22Rv1 (cell line): ENCODE measurements at regions not wholly inside any gene's neighbourhood (a gene's known extent, or its start where the extent isn't known, plus 50 kb on each side); places are given as distances from the start of the nearest gene placed in this dataset.

Source experiments
- ZFX ChIP-seq: fragments of 450-650 bp; IDR thresholded peaks from 2 replicates; pipeline ENCODE4 v1.6.1; 2017; ENCODE audit warnings: antibody characterized with exemption, borderline replicate concordance
- TF ChIP-seq, protein P1 (sequence below): fragments of 450-650 bp; IDR thresholded peaks from 2 replicates; pipeline ENCODE4 v1.5.1; 2017; ENCODE audit warnings: mild to moderate bottlenecking

DNA sequence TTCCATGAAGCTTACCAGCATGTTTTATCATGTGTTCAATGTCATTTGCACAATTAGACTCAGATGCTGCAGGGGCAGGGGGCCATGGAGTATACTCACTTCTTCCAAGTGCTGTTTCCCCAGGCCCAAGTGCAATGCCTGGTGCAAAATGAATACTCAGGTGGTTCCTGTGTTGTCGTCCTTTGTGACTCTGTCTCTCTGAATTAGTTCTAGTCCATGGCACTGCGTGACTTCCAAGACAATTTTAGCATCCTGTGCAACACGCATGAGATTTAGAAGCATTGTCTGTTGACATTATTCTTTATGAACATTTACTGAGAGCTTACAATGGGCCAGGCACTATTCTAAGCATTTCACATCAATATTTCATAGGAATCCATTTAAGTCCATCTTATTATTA lies 769.7 kb upstream of the RBFOX1 start:
- TF ChIP-seq, protein P1, sequence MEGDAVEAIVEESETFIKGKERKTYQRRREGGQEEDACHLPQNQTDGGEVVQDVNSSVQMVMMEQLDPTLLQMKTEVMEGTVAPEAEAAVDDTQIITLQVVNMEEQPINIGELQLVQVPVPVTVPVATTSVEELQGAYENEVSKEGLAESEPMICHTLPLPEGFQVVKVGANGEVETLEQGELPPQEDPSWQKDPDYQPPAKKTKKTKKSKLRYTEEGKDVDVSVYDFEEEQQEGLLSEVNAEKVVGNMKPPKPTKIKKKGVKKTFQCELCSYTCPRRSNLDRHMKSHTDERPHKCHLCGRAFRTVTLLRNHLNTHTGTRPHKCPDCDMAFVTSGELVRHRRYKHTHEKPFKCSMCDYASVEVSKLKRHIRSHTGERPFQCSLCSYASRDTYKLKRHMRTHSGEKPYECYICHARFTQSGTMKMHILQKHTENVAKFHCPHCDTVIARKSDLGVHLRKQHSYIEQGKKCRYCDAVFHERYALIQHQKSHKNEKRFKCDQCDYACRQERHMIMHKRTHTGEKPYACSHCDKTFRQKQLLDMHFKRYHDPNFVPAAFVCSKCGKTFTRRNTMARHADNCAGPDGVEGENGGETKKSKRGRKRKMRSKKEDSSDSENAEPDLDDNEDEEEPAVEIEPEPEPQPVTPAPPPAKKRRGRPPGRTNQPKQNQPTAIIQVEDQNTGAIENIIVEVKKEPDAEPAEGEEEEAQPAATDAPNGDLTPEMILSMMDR, result no peak
- no peak for TF ChIP-seq ZFX
